GM18861 (cell line): ENCODE measurements at regions not wholly inside any gene's neighbourhood (a gene's known extent, or its start where the extent isn't known, plus 50 kb on each side); places are given as distances from the start of the nearest gene placed in this dataset.

Experiments used
- ATAC-seq: cut with Tn5 transposase; IDR thresholded peaks from one replicate; pipeline ENCODE4 v1.9.1; 2021; ENCODE audit not compliant: unreplicated experiment

DNA sequence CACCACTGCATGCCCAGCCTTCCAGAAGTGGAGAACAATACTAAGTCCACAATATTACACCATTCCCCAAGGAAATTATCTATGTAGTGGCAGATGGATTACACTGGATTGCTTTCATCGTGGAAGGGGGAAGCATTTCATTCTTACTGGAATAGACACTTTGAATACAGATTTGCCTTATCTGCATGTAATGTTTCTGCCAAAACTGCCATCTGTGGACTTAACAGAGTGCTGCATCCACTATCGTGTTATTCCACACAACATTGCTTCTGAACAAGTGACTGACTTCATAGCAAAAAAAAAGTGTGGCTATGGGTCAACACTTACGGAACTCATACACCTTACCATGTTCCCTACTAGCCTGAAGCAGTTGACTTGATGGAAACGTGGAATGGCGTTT, 536.9 kb downstream of the BRINP1 start:
- ATAC-seq: no peak

DNA sequence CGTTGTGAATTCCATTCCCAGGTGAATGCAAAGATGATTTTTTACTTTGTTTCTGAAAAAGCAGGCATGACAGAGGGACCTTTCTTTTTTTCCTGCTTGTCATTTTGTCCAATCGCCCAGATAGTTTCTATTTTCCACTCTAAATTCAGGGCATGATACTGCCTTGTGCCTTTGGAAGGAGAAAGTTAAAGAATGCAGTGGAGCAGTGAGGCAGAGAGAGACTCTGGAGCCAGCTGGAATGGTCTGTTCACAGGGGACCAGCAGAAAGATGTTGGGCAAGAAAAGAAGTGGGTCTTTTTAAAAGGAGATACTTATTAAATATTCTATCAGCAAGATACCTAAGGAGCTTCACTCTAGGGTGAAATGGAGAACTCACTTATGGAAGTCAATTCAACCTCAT, 532.3 kb downstream of the BRINP1 start:
- ATAC-seq: no peak

DNA sequence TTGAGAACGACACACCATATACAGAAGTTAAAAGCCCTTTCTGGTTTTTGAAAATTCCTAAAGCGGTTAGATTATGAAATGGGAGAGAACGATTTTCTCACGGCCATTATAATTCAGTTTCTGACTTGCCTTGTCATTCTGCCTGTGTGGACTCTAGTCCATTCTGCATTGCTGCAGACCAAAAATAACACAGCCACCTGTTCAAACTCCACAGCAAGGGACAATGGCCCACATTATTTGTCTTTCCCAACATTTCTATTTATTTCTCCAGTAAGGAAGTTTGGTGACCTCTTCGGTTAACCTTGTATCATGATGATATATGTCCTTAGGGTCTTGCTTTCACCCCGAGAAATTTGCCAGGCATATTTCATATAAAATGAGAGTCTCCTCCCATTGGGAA, 497.7 kb downstream of the BRINP1 start:
- ATAC-seq: no peak

DNA sequence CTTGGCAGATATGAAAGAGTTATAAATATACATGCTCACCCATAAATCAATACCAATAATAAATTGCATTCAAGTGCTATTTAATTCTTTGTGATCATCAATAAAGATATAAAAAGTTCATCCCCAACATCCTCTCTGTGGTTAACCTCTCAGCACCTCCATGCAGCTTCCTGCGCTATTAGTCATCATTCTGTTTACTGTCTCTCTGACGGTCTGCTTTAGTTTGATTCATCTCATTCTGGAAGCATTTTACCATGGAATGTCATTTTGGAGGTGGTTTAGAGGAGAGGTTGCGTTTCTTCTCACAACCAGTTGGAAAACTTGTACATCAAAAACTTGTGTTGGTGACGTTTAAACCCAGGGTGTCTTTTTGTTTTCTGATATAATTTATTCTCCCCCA, 486.6 kb downstream of the BRINP1 start:
- ATAC-seq: no peak

DNA sequence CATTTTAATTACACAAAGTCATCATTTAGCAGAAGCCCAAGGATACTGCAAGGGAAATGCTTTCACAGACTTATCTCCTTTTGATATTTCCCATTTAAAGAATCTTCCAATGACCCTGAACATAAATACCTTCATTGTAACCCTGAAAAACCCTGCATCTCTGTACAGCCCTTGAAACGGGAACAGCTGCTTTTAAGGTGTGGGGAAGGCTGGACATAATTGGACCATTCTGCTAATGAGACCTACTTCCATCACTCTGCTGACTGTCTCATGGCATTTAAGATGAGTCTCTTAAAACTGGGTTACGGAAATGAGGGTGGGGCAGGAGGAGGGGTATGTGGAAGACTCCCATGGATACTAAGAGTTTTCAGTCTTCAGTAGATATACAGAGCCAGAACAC, 485.8 kb downstream of the BRINP1 start:
- ATAC-seq: no peak

DNA sequence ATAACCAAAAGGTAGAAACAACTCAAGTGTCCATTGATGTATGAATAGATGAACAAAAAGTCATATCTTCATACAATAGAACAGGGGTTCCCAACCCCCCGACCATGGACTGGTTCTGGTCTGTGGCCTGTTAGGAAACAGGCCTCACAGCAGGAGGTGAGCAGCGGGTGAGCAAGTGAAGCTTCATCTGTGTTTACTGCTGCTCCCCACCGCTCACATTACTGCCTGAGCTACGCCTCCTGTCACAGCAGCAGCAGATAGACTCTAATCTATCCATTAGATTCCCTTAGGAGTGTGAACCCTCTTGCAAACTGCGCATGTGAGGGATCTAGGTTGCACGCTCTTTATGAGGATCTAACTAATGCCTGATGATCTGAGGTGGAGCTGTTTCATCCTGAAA, 478.0 kb downstream of the BRINP1 start:
- ATAC-seq: no peak

DNA sequence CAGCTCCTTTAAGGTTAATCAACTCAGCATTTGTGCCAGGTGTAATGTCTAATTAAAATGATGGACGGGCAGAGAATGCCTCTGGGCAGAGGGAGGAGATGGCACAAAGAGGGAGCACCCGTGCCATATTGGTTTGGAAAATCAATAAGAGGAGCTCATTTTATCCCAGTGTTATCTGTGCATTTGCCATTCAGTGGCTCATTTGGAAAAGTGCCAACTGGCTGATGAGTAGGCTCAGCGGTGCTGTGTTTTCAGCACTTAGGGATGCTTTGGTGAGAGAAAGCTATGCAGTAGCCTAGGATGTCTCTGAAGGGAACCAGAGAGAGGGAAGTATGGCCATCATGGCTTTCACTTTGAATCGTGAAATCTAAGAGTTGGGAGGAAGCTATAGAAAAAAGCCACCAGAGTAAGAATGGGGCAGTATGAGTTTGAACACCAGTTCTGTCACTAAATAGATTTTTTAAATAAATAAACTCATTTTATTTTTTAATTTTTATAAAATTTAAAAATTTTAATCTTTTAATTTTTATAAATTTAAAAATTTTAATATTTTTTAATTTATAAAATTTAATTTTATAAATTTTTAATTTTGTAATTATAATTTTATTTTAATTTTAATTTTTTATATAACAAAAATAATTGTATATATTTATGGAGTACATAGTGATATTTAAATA, 472.8 kb downstream of the BRINP1 start:
- no peak for ATAC-seq

DNA sequence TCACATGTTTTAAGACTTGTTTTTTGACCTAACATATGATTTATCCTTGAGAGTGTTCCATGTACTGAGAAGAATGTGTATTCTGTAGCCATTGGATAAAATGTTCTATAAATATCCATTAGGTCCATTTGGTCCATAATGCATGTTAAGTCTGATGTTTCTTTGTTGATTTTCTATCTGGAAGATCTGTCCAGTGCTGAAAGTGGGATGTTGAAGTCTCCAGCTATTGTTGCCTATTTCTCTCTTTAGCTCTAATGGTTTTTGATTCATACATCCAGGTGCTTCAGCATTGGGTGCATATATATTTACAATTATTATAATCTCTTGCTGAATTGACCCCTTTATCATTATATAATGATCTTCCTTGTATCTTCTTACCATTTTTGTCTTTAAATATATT, 451.1 kb downstream of the BRINP1 start:
- no peak for ATAC-seq

DNA sequence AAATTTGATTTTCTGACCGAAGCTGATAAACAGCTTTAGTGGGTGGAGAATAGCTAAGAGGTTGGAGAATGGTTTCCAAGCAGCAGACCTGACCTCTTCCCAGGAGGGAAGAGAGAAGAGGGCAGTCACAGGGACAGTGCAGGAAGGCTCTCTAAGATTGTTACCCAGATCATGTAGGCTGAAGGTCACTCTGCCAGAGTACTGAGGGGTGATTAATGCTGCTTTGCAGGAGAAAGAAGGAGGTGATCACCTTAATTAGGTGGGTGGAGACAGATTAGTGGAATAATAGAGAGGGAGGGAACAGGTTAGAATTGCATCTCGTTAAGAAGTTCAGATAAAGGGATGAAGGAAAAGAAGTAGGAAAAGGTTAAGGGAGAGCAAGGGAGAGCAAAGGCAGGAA, 440.5 kb downstream of the BRINP1 start:
- no peak for ATAC-seq

DNA sequence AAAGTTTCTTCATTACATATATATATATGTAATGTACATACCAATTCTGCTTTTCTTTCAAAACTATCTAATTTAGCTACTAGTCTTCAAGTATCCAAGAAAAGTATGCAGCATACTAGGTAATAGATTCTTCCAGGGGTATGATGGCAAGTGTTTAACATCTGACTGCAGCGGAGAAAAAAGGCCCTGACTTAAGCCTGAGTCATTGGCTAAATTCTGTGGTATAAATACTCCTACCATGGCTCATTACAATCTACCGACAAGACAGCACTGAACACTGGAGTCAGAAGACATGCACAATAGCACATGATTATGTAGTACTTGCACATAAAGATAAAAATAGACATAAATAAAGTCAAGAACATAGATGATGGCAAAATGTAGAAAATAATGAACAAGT, 439.9 kb downstream of the BRINP1 start:
- ATAC-seq: no peak

DNA sequence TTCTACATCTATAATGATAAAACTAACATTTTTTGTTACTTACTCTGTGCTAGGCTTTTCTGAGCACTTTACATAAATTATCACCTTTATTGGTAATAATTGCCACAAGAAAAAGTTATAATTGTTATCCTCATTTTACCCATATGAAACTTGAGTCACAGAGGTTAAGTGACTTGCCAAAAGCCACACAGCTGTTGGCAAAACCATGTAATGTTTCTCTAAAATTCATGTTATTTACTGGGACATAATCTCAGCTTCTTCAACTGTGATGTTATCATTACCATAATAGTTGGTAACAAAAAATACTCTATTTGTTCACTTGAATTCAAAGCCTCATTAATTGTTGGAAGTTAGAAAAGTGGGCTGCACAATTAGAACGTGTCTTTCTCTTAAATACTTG, 437.3 kb downstream of the BRINP1 start:
- ATAC-seq: no peak

DNA sequence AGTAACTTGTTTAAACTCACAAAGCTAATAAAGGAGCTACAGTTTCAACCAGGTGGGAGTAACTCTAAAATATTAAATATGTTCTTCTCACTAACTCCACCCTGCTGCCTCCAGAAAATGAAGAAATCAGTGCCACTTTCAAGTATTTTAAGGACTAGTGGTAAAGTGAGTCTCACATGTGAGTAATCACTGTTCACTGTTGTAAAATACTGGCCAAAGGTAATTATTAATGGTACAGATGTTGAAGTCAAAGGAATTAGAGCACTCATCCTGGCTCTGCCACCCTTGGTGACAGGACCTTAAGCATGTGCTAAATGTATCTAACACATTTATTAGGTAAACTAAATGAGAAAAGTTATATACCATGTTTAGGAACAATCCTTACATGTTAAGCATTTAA, 430.7 kb downstream of the BRINP1 start:
- no peak for ATAC-seq

DNA sequence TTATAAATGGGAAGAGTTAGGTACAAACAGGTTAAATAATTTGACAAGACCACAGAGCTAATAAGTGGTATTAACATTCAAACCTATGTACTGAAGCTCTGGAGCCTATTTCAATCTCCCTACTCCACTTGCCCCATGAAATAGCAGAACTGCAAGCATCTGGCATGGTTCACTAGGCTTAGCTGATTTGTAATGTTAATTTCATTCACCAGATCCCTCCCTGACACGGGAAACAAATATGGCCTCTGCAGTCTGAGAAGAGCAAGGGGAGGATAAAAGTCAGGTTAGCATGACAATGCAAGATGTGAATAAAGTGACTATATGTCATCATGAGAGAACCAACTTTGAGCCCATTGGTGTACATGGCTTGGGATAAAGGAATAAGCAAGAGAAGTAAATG, 428.8 kb downstream of the BRINP1 start:
- no peak for ATAC-seq

DNA sequence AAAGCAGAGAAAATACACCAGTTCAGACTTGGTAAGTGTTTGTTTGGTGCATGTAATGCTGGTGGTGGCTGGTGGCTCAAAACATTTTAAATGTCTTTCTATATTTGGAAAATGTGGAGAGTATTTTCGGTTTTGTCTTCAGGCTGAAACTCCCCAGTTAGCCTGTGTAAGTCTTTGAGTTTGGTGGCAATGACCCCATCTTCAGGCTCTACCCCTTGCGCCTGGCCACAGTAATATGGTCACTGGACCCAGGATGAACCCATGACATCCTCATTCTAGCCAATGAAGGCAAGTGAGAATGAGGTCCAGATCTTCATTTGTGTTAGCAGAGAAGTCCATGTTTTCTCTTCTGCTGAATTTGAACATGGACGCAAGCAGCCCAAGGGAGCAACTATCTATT, 422.6 kb downstream of the BRINP1 start:
- ATAC-seq: no peak

DNA sequence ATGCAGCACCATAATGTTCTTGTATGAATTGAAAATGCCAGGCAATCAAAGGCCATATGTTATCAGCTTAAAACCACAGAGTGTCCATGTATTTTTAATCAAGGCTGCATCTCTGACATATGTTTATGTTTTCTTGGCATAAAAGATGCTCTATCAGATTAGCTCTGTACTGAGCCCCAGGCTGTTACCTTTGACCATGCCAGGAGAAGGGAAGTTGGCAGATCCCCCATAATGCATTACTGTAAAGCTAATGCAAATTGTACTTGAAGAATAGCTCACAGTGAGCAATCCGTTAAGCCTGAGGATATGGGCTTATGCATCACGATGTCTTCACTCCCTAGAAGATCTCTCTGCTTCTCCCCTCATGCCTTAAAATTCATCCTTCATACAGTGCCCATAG, 414.4 kb downstream of the BRINP1 start:
- ATAC-seq: no peak

DNA sequence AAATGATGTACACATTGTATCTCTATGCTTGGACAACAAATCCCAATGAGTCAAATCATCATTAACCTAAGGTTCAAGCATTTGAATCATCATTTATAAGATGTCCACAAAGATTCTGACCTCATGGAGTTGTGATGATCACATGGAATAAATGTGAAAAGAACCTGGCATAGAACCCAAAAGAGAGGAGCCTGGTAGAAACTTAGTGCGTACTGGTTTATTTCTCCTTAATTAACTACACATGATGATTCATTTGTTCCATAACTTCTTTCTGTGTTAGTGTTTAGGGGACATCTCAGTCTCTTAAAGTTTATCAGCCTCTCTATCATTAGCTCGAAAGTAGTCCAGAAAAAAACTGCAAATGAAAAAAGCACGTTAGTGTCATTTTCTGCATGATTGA, 411.6 kb downstream of the BRINP1 start:
- ATAC-seq: no peak

DNA sequence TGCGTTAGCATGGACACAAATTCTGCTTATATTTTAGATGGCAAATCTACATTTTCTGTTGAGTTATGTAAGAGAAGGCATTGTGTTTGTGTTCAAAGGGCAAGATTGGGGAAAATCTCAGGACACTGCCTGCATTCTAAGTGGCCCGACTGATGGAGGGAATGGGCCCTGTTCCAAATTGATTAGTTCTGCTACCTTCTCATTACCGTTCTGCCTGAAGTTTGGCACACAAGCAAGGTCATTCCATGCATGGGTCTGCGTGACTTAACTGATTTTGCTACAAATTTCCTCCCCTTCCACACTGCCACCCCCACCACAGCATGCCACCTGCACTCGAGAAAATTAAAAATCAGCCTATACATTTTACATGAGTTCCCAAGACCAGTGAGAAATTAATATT, 409.9 kb downstream of the BRINP1 start:
- no peak for ATAC-seq

DNA sequence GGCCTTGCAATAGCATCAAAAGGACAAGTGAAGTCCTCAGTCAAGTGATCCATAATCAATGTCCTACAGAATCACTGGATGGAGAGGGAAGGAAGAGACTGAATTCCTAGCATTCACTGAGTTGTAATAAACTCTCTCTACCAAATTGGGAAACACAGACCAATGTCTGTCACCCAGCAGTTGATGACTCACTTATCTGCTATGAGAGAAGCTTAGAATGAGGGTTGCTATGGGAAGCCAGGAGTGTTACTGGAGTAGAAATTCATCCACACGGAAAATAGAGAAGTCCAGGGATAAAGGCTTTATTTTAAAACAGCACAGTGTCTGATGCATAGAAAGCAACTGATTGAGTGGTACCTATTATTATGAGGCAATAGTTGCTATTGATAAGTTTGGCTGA, 407.4 kb downstream of the BRINP1 start:
- ATAC-seq: no peak

DNA sequence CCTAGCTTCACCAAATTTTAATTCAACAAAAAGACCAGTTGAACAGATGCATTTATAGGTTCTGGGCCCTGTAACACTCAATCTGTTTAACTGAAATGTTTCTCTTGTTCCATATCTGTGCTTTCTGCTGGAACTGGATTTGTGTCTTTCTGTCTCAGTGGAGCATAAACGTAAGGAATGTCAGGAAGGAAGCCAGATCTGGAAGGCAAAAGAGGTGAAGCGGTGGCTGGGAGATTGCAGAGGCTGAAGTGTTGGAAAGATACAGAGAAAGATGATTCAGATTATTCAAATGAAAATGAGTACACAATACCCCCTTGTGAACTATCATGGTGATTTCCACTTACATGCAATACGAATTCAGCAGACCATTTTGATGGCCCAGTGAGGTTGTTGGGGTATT, 406.8 kb downstream of the BRINP1 start:
- ATAC-seq: no peak

DNA sequence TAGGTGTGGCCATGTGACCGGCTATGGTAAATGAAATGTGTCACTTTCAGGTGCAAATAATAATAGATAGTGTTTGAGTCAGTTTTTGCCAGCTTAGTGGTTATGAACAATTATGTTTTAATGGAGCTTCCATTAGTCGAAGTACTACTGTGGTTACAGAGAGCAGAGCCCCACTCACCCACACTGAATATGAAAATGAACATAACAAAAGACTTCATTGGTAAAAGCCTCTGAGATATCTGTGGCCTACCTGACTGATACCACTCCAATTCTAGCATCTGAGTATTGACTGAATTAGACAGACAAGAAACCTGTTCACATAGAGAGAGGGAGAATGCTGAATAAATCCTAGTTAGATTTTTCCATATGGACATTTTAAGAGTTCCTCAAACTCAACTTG, 405.6 kb downstream of the BRINP1 start:
- no peak for ATAC-seq

DNA sequence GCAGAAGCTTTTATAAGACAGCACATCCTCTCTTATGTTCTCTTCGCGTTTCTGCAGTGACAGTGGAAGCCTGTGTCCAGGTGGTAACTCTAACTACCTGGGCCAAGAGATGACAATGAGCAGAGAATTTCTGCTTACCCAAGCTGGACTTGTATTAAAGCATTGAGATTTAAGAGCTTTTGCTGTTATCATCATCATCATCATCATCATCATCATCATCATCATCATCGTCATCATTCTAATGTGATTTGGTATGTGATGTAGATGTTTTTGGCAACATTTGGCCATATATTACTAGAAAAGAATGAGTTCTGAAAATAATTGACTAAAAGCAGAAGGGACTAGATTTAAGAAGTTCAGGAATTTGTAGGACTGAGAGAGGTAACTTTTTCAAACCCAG, 401.3 kb downstream of the BRINP1 start:
- no peak for ATAC-seq

DNA sequence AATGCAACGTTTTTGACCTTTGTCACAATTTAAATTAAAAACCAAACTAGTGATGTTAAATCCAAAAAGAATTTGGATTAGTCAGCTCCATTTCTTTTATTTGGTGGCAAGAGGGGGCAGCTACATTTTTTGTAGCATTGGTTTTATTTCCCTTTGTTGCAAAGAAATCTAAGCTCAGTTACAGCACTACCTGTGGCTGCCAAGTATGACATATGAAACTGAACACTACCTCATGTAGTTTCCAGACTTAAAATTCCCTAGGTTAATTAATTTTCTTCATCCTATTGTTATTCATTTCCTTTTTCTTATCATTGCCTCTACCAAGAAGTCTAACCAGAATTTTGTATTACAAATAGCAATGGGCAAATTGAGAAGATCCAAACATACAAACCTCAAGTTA, 393.5 kb downstream of the BRINP1 start:
- ATAC-seq: no peak

DNA sequence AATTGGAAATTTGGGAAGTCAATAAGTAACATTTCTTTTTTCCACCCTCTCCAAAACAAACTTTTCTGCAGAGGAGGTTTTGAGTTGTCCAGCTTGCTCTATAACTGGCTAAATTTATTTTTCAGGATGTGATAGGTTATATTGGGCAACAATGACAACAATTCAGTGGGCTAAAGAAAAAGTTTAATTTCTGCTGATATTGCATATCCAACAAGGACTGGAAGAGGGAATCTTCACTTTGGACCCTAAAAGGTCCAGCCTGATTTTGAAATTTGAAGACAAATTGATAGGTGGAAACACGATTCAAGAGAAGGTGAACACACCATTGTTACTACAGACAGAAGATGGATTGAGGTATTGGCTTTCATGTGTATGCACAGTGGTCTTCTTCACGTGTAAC, 393.1 kb downstream of the BRINP1 start:
- no peak for ATAC-seq

DNA sequence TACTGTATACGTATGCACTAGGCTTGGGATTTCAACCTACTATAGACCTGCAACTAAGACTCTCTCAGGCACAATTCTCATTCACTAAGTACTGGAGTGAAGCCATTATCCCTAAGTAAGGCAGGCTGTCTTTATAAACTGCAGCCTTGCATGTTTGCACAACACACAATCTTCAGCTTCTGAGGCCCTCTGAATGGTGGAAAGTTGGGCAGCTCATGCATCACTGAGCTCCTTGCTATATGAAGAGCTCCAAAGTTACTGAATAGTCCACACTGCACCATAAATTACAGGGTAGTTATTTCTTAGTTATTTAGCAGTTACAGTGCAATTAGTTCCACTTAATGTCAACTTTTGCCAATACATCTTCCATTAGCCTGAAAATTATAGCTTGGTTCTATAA, 384.6 kb downstream of the BRINP1 start:
- no peak for ATAC-seq
